Ovary (tissue), 3 donors: ENCODE measurements at regions not wholly inside any gene's neighbourhood (a gene's known extent, or its start where the extent isn't known, plus 50 kb on each side); places are given as distances from the start of the nearest gene placed in this dataset.

ENCODE experiments used
- CTCF ChIP-seq, 3 donors: fragments of 450-650 bp in 2 of 3; fragments of 200-600 bp in 1 of 3; IDR thresholded peaks; one replicate each; pipeline versions ENCODE4 v1.5.1 to v1.8.0; 2016 to 2022; ENCODE audit warnings: antibody characterized with exemption in 3 of 3, mild to moderate bottlenecking in 1 of 3
- EP300 ChIP-seq: sonication (generic); formaldehyde crosslinking; IDR thresholded peaks from one replicate; pipeline ENCODE4 v1.6.1; 2017; ENCODE audit warnings: antibody characterized with exemption
- POLR2A ChIP-seq: fragments of 450-650 bp; IDR thresholded peaks from one replicate; pipeline ENCODE4 v1.6.1; 2017; ENCODE audit warnings: antibody characterized with exemption, mild to moderate bottlenecking, moderate library complexity
- donor health status: DM: no; HTN: no; CAD: no.

- no peak for TF ChIP-seq CTCF (IDR thresholded peaks at IDR 0.05)
- no peak for TF ChIP-seq POLR2A
- no peak for TF ChIP-seq EP300
These were observed 161.1 kb upstream of the CCDC179 start for GRCh38 chr11:23021287-23021863.
